CD14-positive monocyte (primary cell): ENCODE measurements at regions not wholly inside any gene's neighbourhood (a gene's known extent, or its start where the extent isn't known, plus 50 kb on each side); places are given as distances from the start of the nearest gene placed in this dataset.
"Not testable (repeated sequence)": the region's sequence is repeated elsewhere in the genome, so short reads cannot be mapped to it uniquely, and the experiment has no call there.

Experiments
- DNase-seq, 3 donors: peaks; one replicate each; pipeline ENCODE4 v3.0.0-alpha.2; 2011 to 2022
- H2AFZ ChIP-seq: 2 replicates; pipeline ENCODE4 v1.6.0; 2012; ENCODE audit warnings: mild to moderate bottlenecking, low read depth, low read length, inconsistent platforms; ENCODE audit not compliant: insufficient read depth, poor library complexity, severe bottlenecking
- H3K27ac ChIP-seq, 2 donors: 1 replicate in 1 of 2; 2 replicates in 1 of 2; pipeline ENCODE4 v1.5.1; 2012 to 2013; ENCODE audit warnings: low read length in 2 of 2, control low read depth in 1 of 2, inconsistent platforms in 1 of 2, low read depth in 1 of 2, mild to moderate bottlenecking in 1 of 2
- H3K27me3 ChIP-seq, 2 donors: one replicate each; pipeline versions ENCODE4 v1.6.0 to v1.6.1; 2011 to 2013; ENCODE audit warnings: low read length in 2 of 2; ENCODE audit not compliant: control insufficient read depth in 2 of 2, insufficient read depth in 2 of 2
- H3K36me3 ChIP-seq, 2 donors: replicated peaks in 1 of 2; 1 replicate in 1 of 2; 2 replicates in 1 of 2; pipeline versions ENCODE4 v1.5.1 to v1.6.1; 2012 to 2013; ENCODE audit warnings: low read length in 2 of 2, control low read depth in 1 of 2, inconsistent platforms in 1 of 2, mild to moderate bottlenecking in 1 of 2; ENCODE audit not compliant: insufficient read depth in 2 of 2, control insufficient read depth in 1 of 2
- H3K4me1 ChIP-seq, 2 donors: 1 replicate in 1 of 2; 2 replicates in 1 of 2; pipeline versions ENCODE4 v1.5.1 to v1.6.1; 2012 to 2013; ENCODE audit warnings: low read length in 2 of 2, control low read depth in 1 of 2, inconsistent platforms in 1 of 2, mild to moderate bottlenecking in 1 of 2, moderate library complexity in 1 of 2; ENCODE audit not compliant: insufficient read depth in 2 of 2, control insufficient read depth in 1 of 2
- H3K4me2 ChIP-seq: replicated peaks from 2 replicates; pipeline ENCODE3; 2012; ENCODE audit warnings: low read length, moderate library complexity, mild to moderate bottlenecking; ENCODE audit not compliant: poor library complexity, severe bottlenecking; ENCODE audit errors: extremely low read depth
- H3K4me3 ChIP-seq, 3 experiments: fragments of 200-600 bp in 1 of 3; sonication (generic) in 1 of 3; replicated peaks in 1 of 3; 1 replicate in 2 of 3; 2 replicates in 1 of 3; pipeline ENCODE4 v1.5.1; 2011 to 2013; ENCODE audit warnings: low read length in 3 of 3, mild to moderate bottlenecking in 3 of 3, control low read depth in 2 of 3, low read depth in 2 of 3, inconsistent platforms in 1 of 3, moderate library complexity in 1 of 3
- H3K79me2 ChIP-seq: 2 replicates; pipeline ENCODE4 v1.6.0; 2012; ENCODE audit warnings: mild to moderate bottlenecking, control low read depth, inconsistent platforms, low read length, moderate library complexity; ENCODE audit not compliant: insufficient read depth
- H3K9ac ChIP-seq: 2 replicates; pipeline ENCODE4 v1.6.0; 2017; ENCODE audit warnings: low read length, mild to moderate bottlenecking; ENCODE audit not compliant: insufficient read depth, poor library complexity, severe bottlenecking
- H3K9me3 ChIP-seq, 2 donors: replicated peaks in 1 of 2; 1 replicate in 1 of 2; 2 replicates in 1 of 2; pipeline versions ENCODE4 v1.5.1 to v1.6.1; 2012 to 2013; ENCODE audit warnings: low read length in 2 of 2, control low read depth in 1 of 2; ENCODE audit not compliant: control insufficient read depth in 1 of 2, insufficient read depth in 1 of 2
- H4K20me1 ChIP-seq: 2 replicates; pipeline ENCODE4 v1.6.0; 2012; ENCODE audit warnings: mild to moderate bottlenecking, low read length, control low read depth, moderate library complexity; ENCODE audit not compliant: insufficient read depth
- H3K27ac Mint-ChIP-seq, 7 donors: one replicate each; pipeline ENCODE4 v1.8.0; 2020; ENCODE audit warnings: mild to moderate bottlenecking in 7 of 7, mixed read lengths in 7 of 7, moderate library complexity in 6 of 7, inconsistent platforms in 2 of 7
- H3K27me3 Mint-ChIP-seq, 3 donors: one replicate each; pipeline ENCODE4 v1.8.0; 2021 to 2022; ENCODE audit warnings: low read depth in 3 of 3, mild to moderate bottlenecking in 3 of 3, mixed read lengths in 3 of 3, moderate library complexity in 3 of 3, inconsistent platforms in 1 of 3
- H3K36me3 Mint-ChIP-seq, 2 donors: one replicate each; pipeline ENCODE4 v1.8.0; 2020; ENCODE audit warnings: mixed read lengths in 2 of 2, inconsistent platforms in 1 of 2, mild to moderate bottlenecking in 1 of 2
- H3K4me1 Mint-ChIP-seq: one replicate; pipeline ENCODE4 v1.8.0; 2020; ENCODE audit warnings: mild to moderate bottlenecking, mixed read lengths
- H3K4me3 Mint-ChIP-seq, 2 donors: one replicate each; pipeline ENCODE4 v1.8.0; 2020; ENCODE audit warnings: mild to moderate bottlenecking in 2 of 2, mixed read lengths in 2 of 2, moderate library complexity in 1 of 2
- H3K9me3 Mint-ChIP-seq, 7 donors: one replicate each; pipeline ENCODE4 v1.8.0; 2020 to 2022; ENCODE audit warnings: mixed read lengths in 7 of 7, mild to moderate bottlenecking in 6 of 7, moderate library complexity in 6 of 7, inconsistent platforms in 2 of 7
- WGBS: methylation state at CpG from one replicate; pipeline ENCODE4 v1.1.5; 2013; ENCODE audit warnings: missing lambda C conversion rate; ENCODE audit not compliant: insufficient coverage; 5-methylcytosine and 5-hydroxymethylcytosine counted together
- intact Hi-C, 2 donors: fragments of 100-400 bp; cut with micrococcal nuclease; formaldehyde crosslinking; loops; one replicate each; pipeline versions ENCODE4 v1.15.0 to v1.15.1; 2023

DNA sequence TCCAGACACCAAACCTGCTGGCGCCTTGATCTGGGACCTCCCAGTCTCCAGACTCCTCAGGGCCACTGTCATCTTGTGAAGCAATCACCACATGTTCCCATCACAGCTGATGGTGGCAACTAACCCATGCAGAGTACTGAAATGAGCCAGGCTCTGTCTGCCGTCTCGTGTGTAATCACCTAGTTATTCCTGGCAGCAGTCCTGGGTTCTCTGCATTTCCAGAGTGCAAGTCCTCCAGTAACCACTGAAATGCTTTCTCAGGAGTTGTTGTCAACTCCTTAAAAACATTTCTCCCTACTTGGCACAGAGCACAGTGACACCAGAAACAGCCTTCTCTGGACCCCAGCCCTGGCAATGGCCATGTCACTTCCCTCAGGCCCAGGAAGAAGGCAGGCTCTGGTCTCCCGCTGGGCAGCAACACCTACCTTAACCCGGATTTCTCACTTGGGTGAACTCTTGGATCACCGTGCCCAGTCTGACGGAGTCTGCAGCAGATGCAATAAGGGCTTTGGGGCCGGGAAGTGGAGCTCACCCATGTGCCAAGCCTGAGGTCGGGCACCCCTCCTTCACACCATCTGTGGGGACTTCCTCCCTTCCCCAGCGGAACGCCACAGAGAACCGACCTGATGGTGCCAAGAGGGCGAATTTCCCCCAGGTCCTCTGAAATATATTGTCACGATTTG is 189.5 kb upstream of the NPAP1 start:
- H3K27me3 Mint-ChIP-seq, H3K4me3 ChIP-seq, H3K36me3 Mint-ChIP-seq, H4K20me1 ChIP-seq, H3K4me1 ChIP-seq, DNase-seq, H3K27ac ChIP-seq, H2AFZ ChIP-seq, H3K79me2 ChIP-seq, intact Hi-C loops, H3K4me3 Mint-ChIP-seq, H3K4me2 ChIP-seq, H3K36me3 ChIP-seq, H3K27ac Mint-ChIP-seq, H3K9ac ChIP-seq, H3K4me1 Mint-ChIP-seq, H3K27me3 ChIP-seq: not testable (repeated sequence)
- 86% methylated on average over 13 of the region's 14 CpGs for WGBS
- peaks cover 6 to 19% of the 10 kb centered on the region in 2 donors for H3K9me3 ChIP-seq
- H3K9me3 Mint-ChIP-seq = peaks cover 0 to 25% (median 12%) of the 10 kb centered on the region in 7 donors

DNA sequence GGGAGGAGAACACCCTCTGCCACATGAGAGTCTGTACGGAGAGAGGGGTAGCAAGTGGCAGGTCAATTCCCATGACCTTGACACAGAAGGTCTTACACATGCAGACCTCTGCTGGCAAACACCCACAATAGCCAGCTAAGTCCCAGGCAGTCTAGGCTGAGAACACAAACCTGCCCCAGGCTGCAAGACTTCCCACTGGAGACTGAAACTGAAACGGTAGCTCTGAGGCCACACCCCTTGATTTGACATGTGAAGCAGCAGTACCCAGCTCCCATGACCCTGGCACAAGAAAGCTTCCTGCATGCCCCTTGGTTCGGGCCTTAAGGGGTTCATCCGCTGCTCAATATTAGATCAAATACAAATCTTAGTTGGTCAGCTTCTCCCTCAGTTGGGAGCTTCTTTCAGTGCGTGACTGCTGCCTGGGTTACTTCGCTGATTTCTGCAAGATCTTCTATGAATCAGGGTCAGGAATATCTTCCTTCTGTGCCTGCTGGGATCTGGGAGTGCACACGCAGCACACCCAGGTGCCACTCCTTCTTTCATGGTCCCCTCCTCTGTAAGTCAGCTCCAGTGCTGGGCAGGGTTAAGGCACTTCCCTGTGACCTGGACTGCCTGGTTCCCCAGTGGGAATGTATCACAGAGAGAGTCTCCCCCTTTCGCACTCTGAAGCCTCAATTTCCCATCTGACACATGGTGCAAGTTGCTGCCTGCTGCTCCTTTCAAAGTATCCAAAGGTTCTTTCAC is 187.2 kb upstream of the NPAP1 start:
- H3K9me3 ChIP-seq = peaks cover 6 to 21% of the 10 kb centered on the region in 2 donors
- 86% methylated on average over 5 of the region's 8 CpGs for WGBS
- H3K4me1 ChIP-seq, H2AFZ ChIP-seq, H3K27ac ChIP-seq, H3K36me3 Mint-ChIP-seq, H3K4me3 ChIP-seq, H3K36me3 ChIP-seq, H3K4me1 Mint-ChIP-seq, H3K27ac Mint-ChIP-seq, H3K27me3 ChIP-seq, intact Hi-C loops, H3K4me2 ChIP-seq, DNase-seq, H3K4me3 Mint-ChIP-seq, H3K9ac ChIP-seq, H4K20me1 ChIP-seq, H3K79me2 ChIP-seq, H3K27me3 Mint-ChIP-seq: not testable (repeated sequence)
- H3K9me3 Mint-ChIP-seq = peaks cover 0 to 20% (median 12%) of the 10 kb centered on the region in 7 donors

DNA sequence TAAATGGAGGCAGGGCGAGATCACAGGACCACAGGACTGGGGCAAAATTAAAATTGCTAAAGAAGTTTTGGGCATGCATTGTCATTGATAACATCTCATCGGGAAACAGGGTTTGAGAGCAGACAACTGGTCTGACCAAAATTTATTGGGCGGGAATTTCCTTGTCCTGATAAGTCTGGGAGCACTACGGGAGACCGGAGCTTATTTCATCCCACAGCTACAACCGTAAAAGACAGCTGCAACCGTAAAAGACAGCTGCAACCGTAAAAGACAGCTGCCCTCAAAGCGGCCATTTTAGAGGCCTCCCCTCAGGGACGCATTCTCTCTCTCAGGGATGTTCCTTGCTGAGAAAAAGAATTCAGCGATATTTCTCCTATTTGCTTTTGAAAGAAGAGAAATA is 170.4 kb upstream of the NPAP1 start:
- DNase-seq, H3K27me3 ChIP-seq, H3K27ac ChIP-seq, H3K4me3 ChIP-seq, H3K9me3 ChIP-seq, H3K4me1 Mint-ChIP-seq, H3K36me3 ChIP-seq, H3K9ac ChIP-seq, H3K36me3 Mint-ChIP-seq, H3K79me2 ChIP-seq, intact Hi-C loops, H2AFZ ChIP-seq, H3K4me1 ChIP-seq, H4K20me1 ChIP-seq, H3K27ac Mint-ChIP-seq, H3K4me2 ChIP-seq, H3K4me3 Mint-ChIP-seq, H3K27me3 Mint-ChIP-seq: not testable (repeated sequence)
- H3K9me3 Mint-ChIP-seq = peaks cover 0 to 15% (median 5%) of the 10 kb centered on the region in 7 donors
- 80% methylated on average over 2 of the region's 11 CpGs for WGBS

DNA sequence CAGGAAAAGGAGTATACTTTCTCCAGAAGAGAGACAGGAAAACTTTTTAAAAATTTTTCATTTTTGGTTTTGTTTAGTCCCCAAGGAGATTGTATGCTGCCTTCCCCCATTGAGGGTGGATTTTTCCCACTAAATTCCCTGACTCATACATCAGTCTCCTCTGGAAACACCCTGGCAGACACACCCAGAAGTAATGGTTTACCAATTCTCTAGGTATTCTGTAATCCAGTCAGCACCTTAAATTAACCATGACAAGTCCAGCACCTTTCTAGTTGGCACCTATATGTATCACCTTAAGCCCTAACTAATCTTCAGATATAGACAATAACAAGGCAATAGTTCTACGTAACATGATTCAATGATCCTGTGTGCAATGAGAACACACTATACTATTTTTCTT is 165.9 kb upstream of the NPAP1 start:
- H3K4me1 Mint-ChIP-seq, H3K36me3 Mint-ChIP-seq, H3K4me3 Mint-ChIP-seq, H3K4me2 ChIP-seq, H3K4me3 ChIP-seq, DNase-seq, H3K27me3 ChIP-seq, H3K27ac Mint-ChIP-seq, intact Hi-C loops, H4K20me1 ChIP-seq, H3K36me3 ChIP-seq, H2AFZ ChIP-seq, H3K79me2 ChIP-seq, H3K27ac ChIP-seq, H3K27me3 Mint-ChIP-seq, H3K4me1 ChIP-seq, H3K9ac ChIP-seq: not testable (repeated sequence)
- no CpG with 5 or more reads among the region's 1 CpG for WGBS
- H3K9me3 ChIP-seq = peaks cover 5 to 10% of the 10 kb centered on the region in 2 donors
- peaks cover 0 to 19% (median 6%) of the 10 kb centered on the region in 7 donors for H3K9me3 Mint-ChIP-seq
